ENCODE measurements at regions not wholly inside any gene's neighbourhood (a gene's known extent, or its start where the extent isn't known, plus 50 kb on each side); places are given as distances from the start of the nearest gene placed in this dataset.

- TF ChIP-seq, protein P1, sequence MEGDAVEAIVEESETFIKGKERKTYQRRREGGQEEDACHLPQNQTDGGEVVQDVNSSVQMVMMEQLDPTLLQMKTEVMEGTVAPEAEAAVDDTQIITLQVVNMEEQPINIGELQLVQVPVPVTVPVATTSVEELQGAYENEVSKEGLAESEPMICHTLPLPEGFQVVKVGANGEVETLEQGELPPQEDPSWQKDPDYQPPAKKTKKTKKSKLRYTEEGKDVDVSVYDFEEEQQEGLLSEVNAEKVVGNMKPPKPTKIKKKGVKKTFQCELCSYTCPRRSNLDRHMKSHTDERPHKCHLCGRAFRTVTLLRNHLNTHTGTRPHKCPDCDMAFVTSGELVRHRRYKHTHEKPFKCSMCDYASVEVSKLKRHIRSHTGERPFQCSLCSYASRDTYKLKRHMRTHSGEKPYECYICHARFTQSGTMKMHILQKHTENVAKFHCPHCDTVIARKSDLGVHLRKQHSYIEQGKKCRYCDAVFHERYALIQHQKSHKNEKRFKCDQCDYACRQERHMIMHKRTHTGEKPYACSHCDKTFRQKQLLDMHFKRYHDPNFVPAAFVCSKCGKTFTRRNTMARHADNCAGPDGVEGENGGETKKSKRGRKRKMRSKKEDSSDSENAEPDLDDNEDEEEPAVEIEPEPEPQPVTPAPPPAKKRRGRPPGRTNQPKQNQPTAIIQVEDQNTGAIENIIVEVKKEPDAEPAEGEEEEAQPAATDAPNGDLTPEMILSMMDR (conservative IDR thresholded peaks at IDR 0.05), result no peak
- no peak for DNase-seq (ENCODE audit: extremely low spot score, unreplicated experiment)
- H3K27ac Mint-ChIP-seq, result no peak overlapping the region
- no peaks in the 10 kb centered on the region for H3K36me3 Mint-ChIP-seq
- H3K9me3 Mint-ChIP-seq, result no peaks in the 10 kb centered on the region
- no peaks in the 10 kb centered on the region for H3K4me1 Mint-ChIP-seq (ENCODE audit: unreplicated experiment)
- H3K4me3 Mint-ChIP-seq, result no peak overlapping the region
- H3K27me3 Mint-ChIP-seq, result no peaks in the 10 kb centered on the region
Measured at GRCh38 chr3:22263042-22263441, 512.0 kb upstream of the ZNF385D start.

DNA sequence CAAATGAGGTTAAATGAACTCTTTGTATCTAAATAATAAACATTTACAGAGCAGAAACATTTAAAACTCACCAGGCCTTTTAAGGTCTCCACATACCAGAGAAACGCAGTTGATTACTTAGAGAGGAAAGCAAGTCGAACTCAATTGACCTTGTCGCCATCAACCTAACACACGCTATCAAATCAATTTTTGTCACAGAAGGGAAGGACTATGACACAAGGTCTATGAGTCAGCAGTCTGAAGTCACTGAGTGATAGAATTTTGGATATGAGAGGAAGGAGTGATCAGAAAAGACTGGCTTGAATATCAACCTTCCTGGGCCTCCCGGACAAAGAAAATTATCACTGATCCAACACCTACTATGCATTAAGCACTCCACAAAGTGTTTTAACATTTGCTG lies 514.4 kb upstream of the ZNF385D start:
- no peaks in the 10 kb centered on the region for H3K27me3 Mint-ChIP-seq
- no peaks in the 10 kb centered on the region for H3K36me3 Mint-ChIP-seq
- no peak overlapping the region for H3K4me3 Mint-ChIP-seq
- no peak for DNase-seq (ENCODE audit: extremely low spot score, unreplicated experiment)
- no peak overlapping the region for H3K27ac Mint-ChIP-seq
- H3K4me1 Mint-ChIP-seq (ENCODE audit: unreplicated experiment), result no peaks in the 10 kb centered on the region
- TF ChIP-seq, protein P1 (conservative IDR thresholded peaks at IDR 0.05), result no peak
- H3K9me3 Mint-ChIP-seq, result no peaks in the 10 kb centered on the region

DNA sequence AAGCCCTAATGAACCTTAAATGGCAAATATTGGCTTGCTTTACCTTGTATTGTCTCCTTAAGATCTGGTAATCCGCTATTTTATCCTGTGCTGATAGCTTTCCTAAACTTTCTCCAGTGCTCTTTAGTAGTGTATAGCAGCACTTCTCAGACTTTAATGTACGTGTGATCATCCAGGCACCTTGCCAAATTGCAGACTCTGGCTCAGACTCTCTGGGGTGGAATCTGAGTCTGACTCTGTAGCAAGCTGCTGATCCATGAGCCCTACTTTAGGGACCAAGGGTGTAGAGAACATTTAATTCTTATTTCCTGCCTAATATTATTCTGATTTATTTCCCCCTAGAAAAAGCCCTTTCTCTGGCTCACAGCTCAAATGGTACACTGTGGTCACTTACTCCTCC lies 518.8 kb upstream of the ZNF385D start:
- Mint-ChIP-seq H3K27ac (no peak overlapping the region), H3K9me3 (no peaks in the 10 kb centered on the region), H3K4me3 (no peak overlapping the region), H3K27me3 (no peaks in the 10 kb centered on the region), H3K36me3 (no peaks in the 10 kb centered on the region), H3K4me1 (ENCODE audit: unreplicated experiment) (no peaks in the 10 kb centered on the region)
- TF ChIP-seq, protein P1 (conservative IDR thresholded peaks at IDR 0.05), result no peak
- DNase-seq (ENCODE audit: extremely low spot score, unreplicated experiment), result no peak

DNA sequence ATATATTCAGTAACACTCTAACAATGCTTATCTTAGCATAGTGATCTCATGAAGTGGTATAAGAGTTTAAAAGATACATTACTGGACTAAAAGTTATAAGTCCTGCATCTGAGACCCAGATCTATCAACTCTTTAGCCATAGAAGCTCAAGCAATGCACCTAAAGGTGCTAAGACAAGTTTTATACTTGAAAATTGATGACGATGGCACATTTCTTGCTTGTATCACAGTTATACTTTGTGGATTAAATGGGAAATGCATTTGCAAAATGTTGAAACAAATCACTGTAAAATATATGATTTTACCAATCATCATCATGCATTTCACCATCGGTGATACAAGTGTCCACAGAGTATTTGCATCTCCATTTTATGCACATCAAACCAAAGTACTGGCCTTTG lies 525.3 kb upstream of the ZNF385D start:
- Mint-ChIP-seq H3K4me1 (ENCODE audit: unreplicated experiment) (no peaks in the 10 kb centered on the region), H3K27me3 (no peaks in the 10 kb centered on the region), H3K9me3 (no peaks in the 10 kb centered on the region), H3K27ac (no peak overlapping the region), H3K4me3 (no peak overlapping the region), H3K36me3 (no peaks in the 10 kb centered on the region)
- TF ChIP-seq, protein P1 (conservative IDR thresholded peaks at IDR 0.05), result no peak
- no peak for DNase-seq (ENCODE audit: extremely low spot score, unreplicated experiment)

DNA sequence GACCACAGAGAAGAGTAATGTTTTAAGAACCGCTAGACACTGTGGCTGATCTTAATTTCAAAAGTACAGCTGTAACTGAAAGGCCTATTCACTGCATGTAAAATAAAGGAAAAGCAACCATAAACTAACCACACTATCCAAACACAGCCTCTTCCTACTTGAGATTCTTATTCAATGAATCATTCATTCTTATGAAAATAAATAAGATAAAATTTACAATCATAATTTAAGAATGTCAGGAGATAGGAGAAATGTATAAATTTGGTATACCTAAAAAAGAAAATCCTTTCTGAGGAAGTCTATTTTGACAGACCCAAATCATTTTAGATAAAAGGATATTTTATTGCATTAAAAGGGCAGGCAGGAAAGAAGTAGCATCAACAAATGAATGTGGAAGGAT lies 533.5 kb upstream of the ZNF385D start:
- TF ChIP-seq, protein P1 (conservative IDR thresholded peaks at IDR 0.05), result no peak
- Mint-ChIP-seq H3K36me3 (no peaks in the 10 kb centered on the region), H3K27me3 (no peaks in the 10 kb centered on the region), H3K4me3 (no peak overlapping the region), H3K27ac (no peak overlapping the region), H3K9me3 (no peaks in the 10 kb centered on the region), H3K4me1 (ENCODE audit: unreplicated experiment) (no peaks in the 10 kb centered on the region)
- no peak for DNase-seq (ENCODE audit: extremely low spot score, unreplicated experiment)

GRCh38 chr3:22288756-22289155 lies 537.7 kb upstream of the ZNF385D start:
- no peaks in the 10 kb centered on the region for H3K27me3 Mint-ChIP-seq
- H3K9me3 Mint-ChIP-seq, result no peaks in the 10 kb centered on the region
- H3K4me1 Mint-ChIP-seq (ENCODE audit: unreplicated experiment), result no peaks in the 10 kb centered on the region
- no peaks in the 10 kb centered on the region for H3K36me3 Mint-ChIP-seq
- TF ChIP-seq, protein P1 (conservative IDR thresholded peaks at IDR 0.05), result no peak
- H3K4me3 Mint-ChIP-seq, result no peak overlapping the region
- no peak for DNase-seq (ENCODE audit: extremely low spot score, unreplicated experiment)
- no peak overlapping the region for H3K27ac Mint-ChIP-seq
